Bronchial epithelial cell (primary cell): ENCODE measurements at regions not wholly inside any gene's neighbourhood (a gene's known extent, or its start where the extent isn't known, plus 50 kb on each side); places are given as distances from the start of the nearest gene placed in this dataset.
A peak's percentile ranks its signal among the peaks of the same experiment; 100 is the strongest.

Experiments used
- DNase-seq: peaks from one replicate; pipeline ENCODE4 v3.0.0-alpha.2; 2010; ENCODE audit warnings: low read depth
- FAIRE-seq: peaks from 2 replicates; lab custom pipeline; 2011; peaks lifted over from hg19 to GRCh38; lab: Jason Lieb, UNC
- H3K27me3 ChIP-seq: 2 replicates; pipeline ENCODE4 v1.5.1; 2011; ENCODE audit warnings: low read length; ENCODE audit not compliant: control insufficient read depth, insufficient read depth
- H3K36me3 ChIP-seq: 2 replicates; pipeline ENCODE4 v1.5.1; 2011; ENCODE audit warnings: low read length; ENCODE audit not compliant: control insufficient read depth, insufficient read depth
- H3K4me3 ChIP-seq: 2 replicates; pipeline ENCODE4 v1.5.1; 2011; ENCODE audit warnings: mild to moderate bottlenecking, low read depth, low read length, control low read depth
- TF ChIP-seq, protein P1 (sequence below): IDR thresholded peaks from 2 replicates; pipeline ENCODE4 v1.5.1; 2011; ENCODE audit warnings: mild to moderate bottlenecking, moderate library complexity, low read length, control low read depth, inconsistent platforms; ENCODE audit not compliant: insufficient read depth, severe bottlenecking

DNA sequence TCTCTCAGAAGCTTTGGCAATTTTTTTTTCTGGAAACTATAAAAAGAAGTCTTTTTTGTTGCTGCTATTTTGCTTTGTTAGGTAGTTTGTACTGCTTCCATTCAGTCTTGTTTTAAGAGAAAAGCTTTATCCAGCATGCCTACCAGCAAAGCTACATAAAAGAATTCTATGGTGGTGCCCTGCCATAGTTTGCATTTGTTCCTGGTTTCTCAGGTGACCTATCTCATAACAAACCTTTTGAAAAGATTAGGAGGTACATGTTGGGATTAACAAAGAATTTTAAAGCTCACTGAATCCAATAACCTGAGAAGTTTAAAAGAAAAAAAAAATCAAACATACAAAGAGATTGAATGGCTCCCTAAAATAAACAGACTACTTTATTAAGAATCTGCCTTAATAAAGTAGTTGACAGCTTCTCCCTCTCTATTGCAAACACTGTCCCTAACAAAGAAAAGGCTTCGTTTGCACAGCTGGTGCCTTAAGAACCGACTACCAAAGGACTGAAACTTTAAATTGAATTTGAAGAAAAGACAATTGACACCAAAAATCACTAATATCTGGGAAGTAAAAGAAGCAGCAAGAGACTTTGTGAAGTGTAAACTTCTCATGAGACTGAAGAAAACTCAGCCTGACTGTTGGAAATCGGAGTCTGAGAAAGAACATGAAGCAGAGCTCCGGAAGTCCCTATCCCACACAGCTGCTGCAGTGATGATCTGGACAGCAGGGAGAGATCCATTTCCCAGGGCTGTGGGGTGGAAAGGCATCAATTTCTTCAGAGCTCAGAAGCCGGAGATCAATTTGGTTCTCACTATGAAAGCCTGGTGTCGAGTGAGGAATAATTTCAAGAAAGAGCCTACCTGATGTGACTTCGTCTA is 102.7 kb upstream of the PLEKHA5 start:
- TF ChIP-seq, protein P1, sequence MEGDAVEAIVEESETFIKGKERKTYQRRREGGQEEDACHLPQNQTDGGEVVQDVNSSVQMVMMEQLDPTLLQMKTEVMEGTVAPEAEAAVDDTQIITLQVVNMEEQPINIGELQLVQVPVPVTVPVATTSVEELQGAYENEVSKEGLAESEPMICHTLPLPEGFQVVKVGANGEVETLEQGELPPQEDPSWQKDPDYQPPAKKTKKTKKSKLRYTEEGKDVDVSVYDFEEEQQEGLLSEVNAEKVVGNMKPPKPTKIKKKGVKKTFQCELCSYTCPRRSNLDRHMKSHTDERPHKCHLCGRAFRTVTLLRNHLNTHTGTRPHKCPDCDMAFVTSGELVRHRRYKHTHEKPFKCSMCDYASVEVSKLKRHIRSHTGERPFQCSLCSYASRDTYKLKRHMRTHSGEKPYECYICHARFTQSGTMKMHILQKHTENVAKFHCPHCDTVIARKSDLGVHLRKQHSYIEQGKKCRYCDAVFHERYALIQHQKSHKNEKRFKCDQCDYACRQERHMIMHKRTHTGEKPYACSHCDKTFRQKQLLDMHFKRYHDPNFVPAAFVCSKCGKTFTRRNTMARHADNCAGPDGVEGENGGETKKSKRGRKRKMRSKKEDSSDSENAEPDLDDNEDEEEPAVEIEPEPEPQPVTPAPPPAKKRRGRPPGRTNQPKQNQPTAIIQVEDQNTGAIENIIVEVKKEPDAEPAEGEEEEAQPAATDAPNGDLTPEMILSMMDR: no peak
- FAIRE-seq (no peak), DNase-seq (no peak)

DNA sequence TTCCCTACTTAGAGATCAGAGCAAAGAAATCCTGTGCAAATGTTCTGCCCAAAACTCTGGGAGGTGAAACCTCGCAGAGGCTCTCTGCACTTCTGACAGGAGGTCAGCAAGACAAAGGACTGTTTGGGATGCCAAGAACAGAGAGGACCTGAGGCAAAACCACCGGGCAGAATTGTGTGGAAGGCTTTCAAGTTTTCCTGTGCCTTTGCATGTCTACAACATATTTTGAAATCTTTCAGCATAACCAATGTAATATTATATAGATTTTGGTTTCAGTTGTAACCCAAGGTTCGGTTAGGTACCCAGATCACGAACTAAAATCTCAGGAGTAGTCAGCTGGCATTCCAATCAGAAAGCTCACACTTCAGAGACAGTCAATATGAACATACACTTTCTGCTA is 99.4 kb upstream of the PLEKHA5 start:
- FAIRE-seq: no peak
- DNase-seq: peak; percentile 50
- TF ChIP-seq, protein P1: no peak

More for the DNA sequence above, 102.7 kb upstream of the PLEKHA5 start:
- Histone ChIP-seq H3K4me3 (no peak overlapping the region), H3K27me3 (no peaks in the 10 kb centered on the region), H3K36me3 (no peaks in the 10 kb centered on the region)

DNA sequence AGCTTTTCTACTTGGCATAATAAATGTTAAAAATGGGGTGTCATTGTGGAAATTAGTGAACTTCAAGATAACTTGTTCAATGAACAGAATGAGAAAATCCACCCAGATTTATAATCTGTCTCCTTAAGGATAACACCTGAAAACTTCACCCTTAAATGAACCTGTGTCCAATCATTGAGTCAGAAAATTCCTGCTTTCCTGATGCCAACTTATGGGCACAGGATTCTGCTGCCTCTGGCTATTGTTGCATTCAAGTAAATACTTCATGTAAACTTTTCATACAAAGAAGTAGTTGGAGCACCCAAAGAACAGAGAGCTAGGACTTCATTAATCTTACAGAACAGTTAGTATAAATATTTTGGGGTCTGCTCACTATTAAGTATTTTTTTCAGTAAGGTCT is 98.9 kb upstream of the PLEKHA5 start:
- DNase-seq (peak; percentile 56), FAIRE-seq (no peak)
- H3K36me3 ChIP-seq: no peaks in the 10 kb centered on the region
- TF ChIP-seq, protein P1: no peak
- H3K27me3 ChIP-seq: no peaks in the 10 kb centered on the region
- no peak overlapping the region for H3K4me3 ChIP-seq

More for the DNA sequence above, 99.4 kb upstream of the PLEKHA5 start:
- Histone ChIP-seq H3K27me3 (no peaks in the 10 kb centered on the region), H3K4me3 (no peak overlapping the region), H3K36me3 (no peaks in the 10 kb centered on the region)

GRCh38 chr12:19031032-19031431 is 98.5 kb upstream of the PLEKHA5 start:
- no peak overlapping the region for H3K4me3 ChIP-seq
- TF ChIP-seq, protein P1: no peak
- FAIRE-seq (no peak), DNase-seq (peak; percentile 91)
- H3K27me3 ChIP-seq: no peaks in the 10 kb centered on the region
- no peaks in the 10 kb centered on the region for H3K36me3 ChIP-seq

GRCh38 chr12:19032826-19033225 is 96.7 kb upstream of the PLEKHA5 start:
- Histone ChIP-seq H3K4me3 (no peak overlapping the region), H3K27me3 (no peaks in the 10 kb centered on the region), H3K36me3 (no peaks in the 10 kb centered on the region)
- TF ChIP-seq, protein P1: no peak
- DNase-seq (no peak), FAIRE-seq (no peak)
